ENCODE measurements at regions not wholly inside any gene's neighbourhood (a gene's known extent, or its start where the extent isn't known, plus 50 kb on each side); places are given as distances from the start of the nearest gene placed in this dataset.

- H3K9me3 ChIP-seq: no peaks in the 10 kb centered on the region
- TF ChIP-seq, protein P1, sequence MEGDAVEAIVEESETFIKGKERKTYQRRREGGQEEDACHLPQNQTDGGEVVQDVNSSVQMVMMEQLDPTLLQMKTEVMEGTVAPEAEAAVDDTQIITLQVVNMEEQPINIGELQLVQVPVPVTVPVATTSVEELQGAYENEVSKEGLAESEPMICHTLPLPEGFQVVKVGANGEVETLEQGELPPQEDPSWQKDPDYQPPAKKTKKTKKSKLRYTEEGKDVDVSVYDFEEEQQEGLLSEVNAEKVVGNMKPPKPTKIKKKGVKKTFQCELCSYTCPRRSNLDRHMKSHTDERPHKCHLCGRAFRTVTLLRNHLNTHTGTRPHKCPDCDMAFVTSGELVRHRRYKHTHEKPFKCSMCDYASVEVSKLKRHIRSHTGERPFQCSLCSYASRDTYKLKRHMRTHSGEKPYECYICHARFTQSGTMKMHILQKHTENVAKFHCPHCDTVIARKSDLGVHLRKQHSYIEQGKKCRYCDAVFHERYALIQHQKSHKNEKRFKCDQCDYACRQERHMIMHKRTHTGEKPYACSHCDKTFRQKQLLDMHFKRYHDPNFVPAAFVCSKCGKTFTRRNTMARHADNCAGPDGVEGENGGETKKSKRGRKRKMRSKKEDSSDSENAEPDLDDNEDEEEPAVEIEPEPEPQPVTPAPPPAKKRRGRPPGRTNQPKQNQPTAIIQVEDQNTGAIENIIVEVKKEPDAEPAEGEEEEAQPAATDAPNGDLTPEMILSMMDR (IDR thresholded peaks at IDR 0.05): no peak
- H3K4me3 ChIP-seq: no peak overlapping the region
- H3K4me1 ChIP-seq: no peaks in the 10 kb centered on the region
- no peaks in the 10 kb centered on the region for H3K27me3 ChIP-seq
- no peaks in the 10 kb centered on the region for H3K36me3 ChIP-seq
- intact Hi-C loops (cut with DNase I): no loop called here
- no peak for DNase-seq (ENCODE audit: low spot score in 2 of 2)
- H3K27ac ChIP-seq: no peak overlapping the region
These were observed 156.7 kb upstream of the BET1 start for GRCh38 chr7:94160719-94161435.

GRCh38 chr7:94161476-94161875, 157.3 kb upstream of the BET1 start:
- TF ChIP-seq, protein P1 (IDR thresholded peaks at IDR 0.05): no peak
- DNase-seq (ENCODE audit: low spot score in 2 of 2): no peak
- H3K27me3 ChIP-seq: no peaks in the 10 kb centered on the region
- no peak overlapping the region for H3K4me3 ChIP-seq
- intact Hi-C loops (cut with DNase I): no loop called here
- H3K4me1 ChIP-seq: no peaks in the 10 kb centered on the region
- H3K36me3 ChIP-seq: no peaks in the 10 kb centered on the region
- H3K27ac ChIP-seq: no peak overlapping the region
- no peaks in the 10 kb centered on the region for H3K9me3 ChIP-seq

- Histone ChIP-seq H3K9me3 (no peaks in the 10 kb centered on the region), H3K4me3 (no peak overlapping the region), H3K27ac (no peak overlapping the region), H3K36me3 (no peaks in the 10 kb centered on the region), H3K27me3 (no peaks in the 10 kb centered on the region), H3K4me1 (no peaks in the 10 kb centered on the region)
- intact Hi-C loops (cut with DNase I): no loop called here
- TF ChIP-seq, protein P1 (IDR thresholded peaks at IDR 0.05): no peak
- DNase-seq (ENCODE audit: low spot score in 2 of 2): no peak
These were observed 165.5 kb upstream of the BET1 start for GRCh38 chr7:94169682-94170081.

- TF ChIP-seq, protein P1 (IDR thresholded peaks at IDR 0.05): no peak
- intact Hi-C loops (cut with DNase I): no loop called here
- Histone ChIP-seq H3K9me3 (no peaks in the 10 kb centered on the region), H3K27me3 (no peaks in the 10 kb centered on the region), H3K4me3 (no peak overlapping the region), H3K4me1 (no peaks in the 10 kb centered on the region), H3K36me3 (no peaks in the 10 kb centered on the region), H3K27ac (no peak overlapping the region)
- DNase-seq (ENCODE audit: low spot score in 2 of 2): no peak
These were observed 166.7 kb upstream of the BET1 start for GRCh38 chr7:94170836-94171235.

DNA sequence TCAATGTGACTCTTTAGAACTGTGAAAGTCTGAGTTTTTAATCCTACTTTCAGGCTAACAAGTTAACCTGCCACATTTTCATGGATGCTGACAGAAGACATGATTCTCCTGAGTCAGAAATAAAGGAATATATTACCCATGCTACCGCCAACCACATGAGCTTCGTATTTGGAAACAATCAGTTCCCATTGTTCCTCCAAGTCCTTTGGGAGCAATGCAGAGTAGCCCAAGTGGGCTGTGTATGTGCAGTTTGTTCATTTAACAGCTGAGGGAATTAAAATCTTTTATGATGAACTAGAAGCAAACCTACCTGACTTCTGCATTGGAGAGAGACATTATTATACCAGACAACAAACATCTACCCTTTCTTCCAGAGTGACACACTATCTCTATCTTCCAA, 169.3 kb upstream of the BET1 start:
- Histone ChIP-seq H3K9me3 (no peaks in the 10 kb centered on the region), H3K36me3 (no peaks in the 10 kb centered on the region), H3K27me3 (no peaks in the 10 kb centered on the region), H3K4me3 (no peak overlapping the region), H3K27ac (no peak overlapping the region), H3K4me1 (no peaks in the 10 kb centered on the region)
- intact Hi-C loops (cut with DNase I): no loop called here
- TF ChIP-seq, protein P1 (IDR thresholded peaks at IDR 0.05): no peak
- no peak for DNase-seq (ENCODE audit: low spot score in 2 of 2)

DNA sequence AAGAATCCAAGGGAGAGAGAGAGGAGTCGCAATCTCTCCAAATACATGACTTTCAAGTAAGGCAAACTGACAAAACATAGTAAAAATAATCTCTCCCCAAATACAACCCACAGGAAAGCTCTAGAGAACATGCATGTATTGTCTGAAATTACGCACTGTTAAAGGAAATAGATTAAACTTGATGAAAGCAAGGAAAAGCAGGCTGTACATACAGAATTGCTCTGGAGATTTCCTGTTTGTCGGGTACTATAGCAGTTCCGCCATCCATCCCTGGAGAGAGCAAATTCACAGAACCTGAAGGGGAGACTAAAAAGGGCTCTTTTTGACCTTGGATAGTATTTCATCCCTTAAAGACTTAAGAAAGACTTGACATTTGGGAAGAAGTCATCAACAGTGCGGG, 170.2 kb upstream of the BET1 start:
- Histone ChIP-seq H3K27ac (no peak overlapping the region), H3K27me3 (no peaks in the 10 kb centered on the region), H3K4me3 (no peak overlapping the region), H3K36me3 (no peaks in the 10 kb centered on the region), H3K9me3 (no peaks in the 10 kb centered on the region), H3K4me1 (no peaks in the 10 kb centered on the region)
- TF ChIP-seq, protein P1 (IDR thresholded peaks at IDR 0.05): no peak
- intact Hi-C loops (cut with DNase I): no loop called here
- DNase-seq (ENCODE audit: low spot score in 2 of 2): no peak

Data from ascending aorta (tissue), 2 donors.